ENCODE measurements at regions not wholly inside any gene's neighbourhood (a gene's known extent, or its start where the extent isn't known, plus 50 kb on each side); places are given as distances from the start of the nearest gene placed in this dataset.

DNA sequence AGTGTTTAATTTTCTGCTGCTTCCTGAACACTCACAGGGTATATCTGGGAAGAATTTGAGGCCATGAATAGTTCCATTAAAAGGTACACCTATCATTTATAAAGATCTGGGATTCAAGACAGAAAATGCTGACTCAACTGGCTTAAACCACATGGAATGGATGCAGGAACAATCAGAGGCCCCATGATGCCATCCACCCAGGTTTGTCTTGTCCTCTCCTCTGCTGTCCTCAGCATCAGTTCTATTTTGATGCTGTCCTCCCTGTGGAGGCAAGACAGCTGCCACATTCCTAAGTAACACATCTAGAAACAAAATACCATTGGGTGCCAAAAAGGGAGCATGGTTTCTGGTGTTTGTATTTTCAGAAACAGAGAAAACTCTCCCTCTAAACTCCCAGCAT lies 143.4 kb downstream of the ELOVL4 start:
- no peak for TF ChIP-seq CTCF (conservative IDR thresholded peaks at IDR 0.05; ENCODE audit: low read length)
- TF ChIP-seq EZH2phosphoT487 (IDR thresholded peaks at IDR 0.05; ENCODE audit: borderline replicate concordance): no peak
